ENCODE measurements at regions not wholly inside any gene's neighbourhood (a gene's known extent, or its start where the extent isn't known, plus 50 kb on each side); places are given as distances from the start of the nearest gene placed in this dataset.

DNA sequence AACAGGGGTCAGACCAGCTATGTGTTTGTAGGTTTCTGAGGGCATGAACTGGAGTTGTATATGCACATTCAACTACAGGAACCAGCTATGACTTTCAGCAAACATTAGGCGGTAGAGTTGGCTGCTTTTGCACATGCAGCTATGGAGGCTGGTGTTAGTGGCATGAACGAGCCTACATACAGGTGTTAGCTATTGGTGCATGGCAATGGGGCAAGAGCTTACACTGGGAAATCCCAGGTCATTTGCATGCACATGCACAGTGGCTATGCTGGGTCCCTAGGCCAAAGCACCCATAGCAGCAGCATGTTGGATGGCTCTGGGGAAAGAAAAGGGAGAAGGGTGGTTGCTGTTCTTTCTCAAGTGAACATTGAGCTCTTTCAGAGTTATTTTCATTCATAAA is 1018.5 kb upstream of the PHF14 start:
- TF ChIP-seq POLR2AphosphoS5 (IDR thresholded peaks at IDR 0.05) = no peak
- no peak for TF ChIP-seq POLR2A (IDR thresholded peaks at IDR 0.05)
- TF ChIP-seq, protein P1, sequence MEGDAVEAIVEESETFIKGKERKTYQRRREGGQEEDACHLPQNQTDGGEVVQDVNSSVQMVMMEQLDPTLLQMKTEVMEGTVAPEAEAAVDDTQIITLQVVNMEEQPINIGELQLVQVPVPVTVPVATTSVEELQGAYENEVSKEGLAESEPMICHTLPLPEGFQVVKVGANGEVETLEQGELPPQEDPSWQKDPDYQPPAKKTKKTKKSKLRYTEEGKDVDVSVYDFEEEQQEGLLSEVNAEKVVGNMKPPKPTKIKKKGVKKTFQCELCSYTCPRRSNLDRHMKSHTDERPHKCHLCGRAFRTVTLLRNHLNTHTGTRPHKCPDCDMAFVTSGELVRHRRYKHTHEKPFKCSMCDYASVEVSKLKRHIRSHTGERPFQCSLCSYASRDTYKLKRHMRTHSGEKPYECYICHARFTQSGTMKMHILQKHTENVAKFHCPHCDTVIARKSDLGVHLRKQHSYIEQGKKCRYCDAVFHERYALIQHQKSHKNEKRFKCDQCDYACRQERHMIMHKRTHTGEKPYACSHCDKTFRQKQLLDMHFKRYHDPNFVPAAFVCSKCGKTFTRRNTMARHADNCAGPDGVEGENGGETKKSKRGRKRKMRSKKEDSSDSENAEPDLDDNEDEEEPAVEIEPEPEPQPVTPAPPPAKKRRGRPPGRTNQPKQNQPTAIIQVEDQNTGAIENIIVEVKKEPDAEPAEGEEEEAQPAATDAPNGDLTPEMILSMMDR (IDR thresholded peaks at IDR 0.05) = no peak
- TF ChIP-seq EP300 (IDR thresholded peaks at IDR 0.05) = no peak

All from upper lobe of left lung (tissue), 4 donors.